ENCODE measurements at regions not wholly inside any gene's neighbourhood (a gene's known extent, or its start where the extent isn't known, plus 50 kb on each side); places are given as distances from the start of the nearest gene placed in this dataset.

- TF ChIP-seq SAP30 (IDR thresholded peaks at IDR 0.05; ENCODE audit: insufficient read depth, insufficient replicate concordance, low read length) (no peak), RAD21 (IDR thresholded peaks at IDR 0.05 in 1 of 2, conservative IDR thresholded peaks at IDR 0.05 in 1 of 2; ENCODE audit: low read depth in 2 of 2, low read length in 2 of 2) (peak in 1 of 2 experiments; percentile 8; a peak in 1 of 4 replicates), CBX8 (IDR thresholded peaks at IDR 0.05; ENCODE audit: borderline replicate concordance, low read depth, low read length) (no peak), RFX5 (IDR thresholded peaks at IDR 0.05; ENCODE audit: borderline replicate concordance, low read depth, low read length) (no peak), RNF2 (IDR thresholded peaks at IDR 0.05; ENCODE audit: borderline replicate concordance, low read depth, low read length, missing control alignments, poor library complexity, severe bottlenecking) (no peak), TBP (IDR thresholded peaks at IDR 0.05; ENCODE audit: low read depth, low read length) (no peak), CHD2 (IDR thresholded peaks at IDR 0.05; ENCODE audit: low read length) (no peak), USF2 (IDR thresholded peaks at IDR 0.05; ENCODE audit: low read length) (no peak), CHD1 (IDR thresholded peaks at IDR 0.05; ENCODE audit: low read depth, low read length) (no peak), KDM1A (IDR thresholded peaks at IDR 0.05; ENCODE audit: borderline replicate concordance, low read length) (no peak), HDAC2 (IDR thresholded peaks at IDR 0.05; ENCODE audit: borderline replicate concordance in 1 of 2, low read depth in 2 of 2, low read length in 2 of 2) (no peak), BACH1 (IDR thresholded peaks at IDR 0.05; ENCODE audit: low read length) (no peak), POU5F1 (IDR thresholded peaks at IDR 0.05; ENCODE audit: low read depth, low read length) (no peak), TAF7 (optimal IDR thresholded peaks at IDR 0.05; ENCODE audit: borderline replicate concordance, low read depth, low read length) (peak; percentile 89), HDAC6 (IDR thresholded peaks at IDR 0.05; ENCODE audit: low read depth, low read length) (no peak), CREB1 (IDR thresholded peaks at IDR 0.05) (no peak)
Observed at GRCh38 chr5:154608531-154609011, 130.5 kb upstream of the HAND1 start (continued).
